Natural killer cell (primary cell): ENCODE measurements at regions not wholly inside any gene's neighbourhood (a gene's known extent, or its start where the extent isn't known, plus 50 kb on each side); places are given as distances from the start of the nearest gene placed in this dataset.

Experiments
- ATAC-seq, 3 donors: fragments of 150-1000 bp in 2 of 3; fragments of 200-7000 bp in 1 of 3; cut with Tn5 transposase; 1 replicate in 1 of 3; 2 replicates in 2 of 3; pipeline ENCODE4 v1.10.0; 2021; ENCODE audit warnings: mild to moderate bottlenecking in 2 of 3, moderate library complexity in 2 of 3
- DNase-seq, 2 donors: peaks; one replicate each; pipeline versions ENCODE4 v3.0.0 to v3.0.0-alpha.2; 2013 to 2021; ENCODE audit warnings: mixed read lengths in 1 of 2
- H3K27ac ChIP-seq: one replicate; pipeline ENCODE4 v1.5.1; 2013; ENCODE audit warnings: mild to moderate bottlenecking, low read length
- H3K27me3 ChIP-seq: one replicate; pipeline ENCODE4 v1.6.1; 2013; ENCODE audit warnings: low read length; ENCODE audit not compliant: control insufficient read depth, insufficient read depth
- H3K36me3 ChIP-seq: one replicate; pipeline ENCODE4 v1.6.1; 2013; ENCODE audit warnings: low read length; ENCODE audit not compliant: control insufficient read depth, insufficient read depth
- H3K4me1 ChIP-seq: one replicate; pipeline ENCODE4 v1.6.1; 2013; ENCODE audit warnings: low read length; ENCODE audit not compliant: control insufficient read depth, insufficient read depth
- H3K4me3 ChIP-seq: one replicate; pipeline ENCODE4 v1.5.1; 2013; ENCODE audit warnings: low read length
- H3K9me3 ChIP-seq: one replicate; pipeline ENCODE4 v1.6.1; 2013; ENCODE audit warnings: low read length; ENCODE audit not compliant: control insufficient read depth, insufficient read depth
- H3K27ac Mint-ChIP-seq, 2 donors: one replicate each; pipeline ENCODE4 v1.8.0; 2022; ENCODE audit warnings: mild to moderate bottlenecking in 2 of 2, mixed read lengths in 2 of 2, moderate library complexity in 1 of 2
- H3K27me3 Mint-ChIP-seq, 2 donors: one replicate each; pipeline ENCODE4 v1.8.0; 2022; ENCODE audit warnings: low read depth in 2 of 2, mixed read lengths in 2 of 2
- H3K36me3 Mint-ChIP-seq: one replicate; pipeline ENCODE4 v1.8.0; 2022; ENCODE audit warnings: mixed read lengths
- H3K4me1 Mint-ChIP-seq, 2 donors: one replicate each; pipeline ENCODE4 v1.8.0; 2022; ENCODE audit warnings: mixed read lengths in 2 of 2
- H3K4me3 Mint-ChIP-seq: one replicate; pipeline ENCODE4 v1.8.0; 2022; ENCODE audit warnings: mild to moderate bottlenecking, moderate library complexity, mixed read lengths
- H3K9me3 Mint-ChIP-seq, 2 donors: one replicate each; pipeline ENCODE4 v1.8.0; 2022; ENCODE audit warnings: mixed read lengths in 2 of 2
- CTCF ChIP-seq: fragments of 200-600 bp; IDR thresholded peaks from one replicate; pipeline ENCODE4 v1.8.0; 2022; ENCODE audit warnings: antibody characterized with exemption
- WGBS: methylation state at CpG from one replicate; pipeline ENCODE4 v1.1.7; 2013; ENCODE audit warnings: missing lambda C conversion rate; ENCODE audit not compliant: insufficient coverage; 5-methylcytosine and 5-hydroxymethylcytosine counted together
- intact Hi-C: fragments of 100-400 bp; cut with micrococcal nuclease; formaldehyde crosslinking; loops from one replicate; pipeline ENCODE4 v1.14.2; 2022

- TF ChIP-seq CTCF, result no peak
- Histone ChIP-seq H3K36me3 (no peaks in the 10 kb centered on the region), H3K4me1 (no peaks in the 10 kb centered on the region), H3K27ac (no peak overlapping the region), H3K9me3 (no peaks in the 10 kb centered on the region), H3K4me3 (no peak overlapping the region), H3K27me3 (no peaks in the 10 kb centered on the region)
- H3K9me3 Mint-ChIP-seq, result no peaks in the 10 kb centered on the region
- H3K36me3 Mint-ChIP-seq, result no peaks in the 10 kb centered on the region
- H3K27ac Mint-ChIP-seq, result no peak overlapping the region
- no peak overlapping the region for H3K4me3 Mint-ChIP-seq
- H3K4me1 Mint-ChIP-seq, result no peaks in the 10 kb centered on the region
- no peaks in the 10 kb centered on the region for H3K27me3 Mint-ChIP-seq
- ATAC-seq, result no peak
- 86% methylated on average over 7 of the region's 7 CpGs for WGBS
- DNase-seq, result no peak
- intact Hi-C loops, result no loop called here
Observed at GRCh38 chr1:232443372-232443771, 186.6 kb downstream of the SIPA1L2 start.

- no peaks in the 10 kb centered on the region for H3K27me3 Mint-ChIP-seq
- WGBS, result 88% methylated on average over 1 of the region's 1 CpG
- H3K4me3 Mint-ChIP-seq, result no peak overlapping the region
Observed at GRCh38 chr1:232441036-232441411, 188.9 kb downstream of the SIPA1L2 start.

GRCh38 chr1:232440325-232441035 lies 189.5 kb downstream of the SIPA1L2 start:
- H3K27ac Mint-ChIP-seq, result no peak overlapping the region
- no peaks in the 10 kb centered on the region for H3K36me3 ChIP-seq
- intact Hi-C loops, result no loop called here
- H3K4me3 Mint-ChIP-seq, result no peak overlapping the region
- no peaks in the 10 kb centered on the region for H3K9me3 ChIP-seq
- H3K27me3 ChIP-seq, result no peaks in the 10 kb centered on the region
- DNase-seq (no peak), ATAC-seq (no peak)
- H3K4me1 ChIP-seq, result no peaks in the 10 kb centered on the region
- no peaks in the 10 kb centered on the region for H3K36me3 Mint-ChIP-seq
- H3K27ac ChIP-seq, result no peak overlapping the region
- H3K4me3 ChIP-seq, result no peak overlapping the region
- no peak for TF ChIP-seq CTCF
- H3K4me1 Mint-ChIP-seq, result no peaks in the 10 kb centered on the region
- WGBS, result 92% methylated on average over 10 of the region's 11 CpGs
- H3K27me3 Mint-ChIP-seq, result no peaks in the 10 kb centered on the region
- no peaks in the 10 kb centered on the region for H3K9me3 Mint-ChIP-seq

More at GRCh38 chr1:232441036-232441411, 188.9 kb downstream of the SIPA1L2 start:
- DNase-seq (no peak), ATAC-seq (no peak)
- no peaks in the 10 kb centered on the region for H3K9me3 ChIP-seq
- Mint-ChIP-seq H3K27ac (no peak overlapping the region), H3K36me3 (no peaks in the 10 kb centered on the region), H3K4me1 (no peaks in the 10 kb centered on the region), H3K9me3 (no peaks in the 10 kb centered on the region)
- H3K27me3 ChIP-seq, result no peaks in the 10 kb centered on the region
- H3K36me3 ChIP-seq, result no peaks in the 10 kb centered on the region
- TF ChIP-seq CTCF, result no peak
- H3K4me3 ChIP-seq, result no peak overlapping the region
- no peaks in the 10 kb centered on the region for H3K4me1 ChIP-seq
- H3K27ac ChIP-seq, result no peak overlapping the region
- intact Hi-C loops, result no loop called here

- no peaks in the 10 kb centered on the region for H3K4me1 ChIP-seq
- H3K27ac Mint-ChIP-seq, result no peak overlapping the region
- no peak overlapping the region for H3K4me3 ChIP-seq
- no peak for ATAC-seq
- WGBS, result 96% methylated on average over 18 of the region's 18 CpGs
- H3K36me3 Mint-ChIP-seq, result no peaks in the 10 kb centered on the region
- no peak overlapping the region for H3K4me3 Mint-ChIP-seq
- TF ChIP-seq CTCF, result no peak
- no peaks in the 10 kb centered on the region for H3K9me3 ChIP-seq
- no peaks in the 10 kb centered on the region for H3K4me1 Mint-ChIP-seq
- no peaks in the 10 kb centered on the region for H3K27me3 ChIP-seq
- no peak overlapping the region for H3K27ac ChIP-seq
- H3K27me3 Mint-ChIP-seq, result no peaks in the 10 kb centered on the region
- no peak for DNase-seq
- no peaks in the 10 kb centered on the region for H3K36me3 ChIP-seq
- H3K9me3 Mint-ChIP-seq, result no peaks in the 10 kb centered on the region
- intact Hi-C loops, result no loop called here
Observed at GRCh38 chr1:232439011-232439410, 190.9 kb downstream of the SIPA1L2 start.
